AG09319 (cell line): ENCODE measurements at regions not wholly inside any gene's neighbourhood (a gene's known extent, or its start where the extent isn't known, plus 50 kb on each side); places are given as distances from the start of the nearest gene placed in this dataset.

Experiments used
- DNase-seq: peaks from one replicate; pipeline ENCODE4 v3.0.0-alpha.2; 2010; ENCODE audit warnings: low read depth; ENCODE audit errors: extremely low read depth
- CTCF ChIP-seq: IDR thresholded peaks from 2 replicates; pipeline ENCODE4 v1.5.1; 2011; ENCODE audit warnings: low read depth, mild to moderate bottlenecking, inconsistent platforms, low read length, moderate library complexity

- TF ChIP-seq CTCF: no peak
- no peak for DNase-seq
Observed at GRCh38 chr13:80442609-80443008, 101.7 kb upstream of the SPRY2 start.

GRCh38 chr13:80441968-80442367 lies 101.0 kb upstream of the SPRY2 start:
- TF ChIP-seq CTCF: no peak
- DNase-seq: no peak

- no peak for TF ChIP-seq CTCF
- no peak for DNase-seq
Observed at GRCh38 chr13:80438521-80438920, 97.6 kb upstream of the SPRY2 start.

- no peak for TF ChIP-seq CTCF
- DNase-seq: no peak
Observed at GRCh38 chr13:80437231-80437630, 96.3 kb upstream of the SPRY2 start.

GRCh38 chr13:80436571-80437169 lies 95.7 kb upstream of the SPRY2 start:
- TF ChIP-seq CTCF: no peak
- peak; percentile 2 for DNase-seq

- DNase-seq: no peak
- no peak for TF ChIP-seq CTCF
Observed at GRCh38 chr13:80430561-80430960, 89.6 kb upstream of the SPRY2 start.

- TF ChIP-seq CTCF: no peak
Observed at GRCh38 chr13:80428349-80429096, 87.6 kb upstream of the SPRY2 start.

More at GRCh38 chr13:80428349-80429096, 87.6 kb upstream of the SPRY2 start:
- no peak for DNase-seq
